HL-60 (cell line): ENCODE measurements at regions not wholly inside any gene's neighbourhood (a gene's known extent, or its start where the extent isn't known, plus 50 kb on each side); places are given as distances from the start of the nearest gene placed in this dataset.
"Not testable (repeated sequence)": the region's sequence is repeated elsewhere in the genome, so short reads cannot be mapped to it uniquely, and the experiment has no call there.

Experiments
- DNase-seq, 2 experiments: peaks; one replicate each; pipeline ENCODE4 v3.0.0-alpha.2; 2010 to 2020; ENCODE audit warnings: low read depth in 1 of 2, low spot score in 1 of 2
- H3K27ac ChIP-seq: fragments of 250-450 bp; sonication (Bioruptor Pico); replicated peaks from 2 replicates; pipeline ENCODE4 v1.5.1; 2020; ENCODE audit warnings: mild to moderate bottlenecking, moderate library complexity
- H3K27me3 ChIP-seq: fragments of 250-450 bp; sonication (Bioruptor Pico); 2 replicates; pipeline ENCODE4 v1.5.1; 2021; ENCODE audit warnings: mild to moderate bottlenecking, moderate library complexity; ENCODE audit not compliant: insufficient read depth, poor library complexity, severe bottlenecking
- H3K4me3 ChIP-seq: replicated peaks from 2 replicates; pipeline ENCODE4 v1.5.1; 2011; ENCODE audit warnings: mild to moderate bottlenecking, control low read depth, low read length; ENCODE audit not compliant: insufficient read depth
- CTCF ChIP-seq: IDR thresholded peaks from one replicate; pipeline ENCODE4 v1.5.1; 2011; ENCODE audit warnings: low read length, control low read depth, inconsistent platforms; ENCODE audit not compliant: insufficient read depth
- GABPA ChIP-seq: IDR thresholded peaks from 2 replicates; pipeline ENCODE4 v1.6.1; 2012; ENCODE audit warnings: low read depth
- POLR2AphosphoS5 ChIP-seq: IDR thresholded peaks from 2 replicates; pipeline ENCODE4 v1.6.1; 2012; ENCODE audit warnings: low read depth
- REST ChIP-seq: IDR thresholded peaks from 2 replicates; pipeline ENCODE4 v1.6.1; 2012; ENCODE audit warnings: low read depth; ENCODE audit not compliant: insufficient replicate concordance
- SPI1 ChIP-seq: IDR thresholded peaks from 2 replicates; pipeline ENCODE4 v1.6.1; 2012; ENCODE audit warnings: low read depth, mild to moderate bottlenecking, borderline replicate concordance

GRCh38 chr10:128203028-128203427, 76.8 kb upstream of the MKI67 start:
- Histone ChIP-seq H3K27ac (no peak overlapping the region), H3K4me3 (no peak overlapping the region), H3K27me3 (no peaks in the 10 kb centered on the region)
- no peak for DNase-seq
- TF ChIP-seq GABPA (no peak), SPI1 (no peak), CTCF (no peak), REST (no peak), POLR2AphosphoS5 (no peak)

- H3K4me3 ChIP-seq, H3K27me3 ChIP-seq, DNase-seq, H3K27ac ChIP-seq: not testable (repeated sequence)
Observed at GRCh38 chr10:128205591-128205990, 79.4 kb upstream of the MKI67 start.

- H3K27ac ChIP-seq, result no peak overlapping the region
- H3K4me3 ChIP-seq, result no peak overlapping the region
- DNase-seq, result no peak
- H3K27me3 ChIP-seq, result no peaks in the 10 kb centered on the region
- TF ChIP-seq CTCF (no peak), POLR2AphosphoS5 (no peak), REST (no peak), GABPA (no peak), SPI1 (no peak)
Observed at GRCh38 chr10:128206676-128207075, 80.5 kb upstream of the MKI67 start.

- H3K27ac ChIP-seq, result no peak overlapping the region
- TF ChIP-seq CTCF (no peak), SPI1 (no peak), POLR2AphosphoS5 (no peak), GABPA (no peak), REST (no peak)
- no peaks in the 10 kb centered on the region for H3K27me3 ChIP-seq
- H3K4me3 ChIP-seq, result no peak overlapping the region
- DNase-seq, result no peak
Observed at GRCh38 chr10:128209862-128210214, 83.6 kb upstream of the MKI67 start.
